PFSK-1 (cell line): ENCODE measurements at regions not wholly inside any gene's neighbourhood (a gene's known extent, or its start where the extent isn't known, plus 50 kb on each side); places are given as distances from the start of the nearest gene placed in this dataset.

ENCODE experiments used
- POLR2AphosphoS5 ChIP-seq: IDR thresholded peaks from 2 replicates; pipeline ENCODE4 v1.6.1; 2012; ENCODE audit warnings: low read depth, mild to moderate bottlenecking, control low read depth, low read length, moderate library complexity
- TAF1 ChIP-seq: IDR thresholded peaks from 2 replicates; pipeline ENCODE4 v1.6.1; 2012; ENCODE audit warnings: low read length, control low read depth, borderline replicate concordance; ENCODE audit not compliant: insufficient read depth

DNA sequence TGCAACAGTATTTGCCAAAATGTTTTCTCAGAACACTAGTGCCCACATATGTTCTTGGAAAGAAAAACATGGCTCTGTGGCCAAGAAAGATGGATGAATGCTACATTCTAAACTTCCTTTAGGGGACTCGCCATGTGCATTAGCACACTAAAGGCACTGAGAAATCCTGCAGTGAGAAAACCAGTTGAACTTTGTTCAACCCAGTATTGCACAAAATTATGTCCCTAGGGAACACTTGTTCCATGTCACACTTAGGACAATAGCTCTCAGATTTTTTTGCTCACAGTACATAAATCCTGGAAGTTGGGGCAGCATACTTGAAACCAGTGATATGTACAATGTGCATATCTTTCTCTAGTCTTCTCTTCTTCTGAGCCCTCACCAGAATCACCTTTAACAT is 96.6 kb downstream of the ADRB2 start:
- TF ChIP-seq POLR2AphosphoS5 = no peak
- TF ChIP-seq TAF1 = no peak
